ENCODE measurements at regions not wholly inside any gene's neighbourhood (a gene's known extent, or its start where the extent isn't known, plus 50 kb on each side); places are given as distances from the start of the nearest gene placed in this dataset.

DNA sequence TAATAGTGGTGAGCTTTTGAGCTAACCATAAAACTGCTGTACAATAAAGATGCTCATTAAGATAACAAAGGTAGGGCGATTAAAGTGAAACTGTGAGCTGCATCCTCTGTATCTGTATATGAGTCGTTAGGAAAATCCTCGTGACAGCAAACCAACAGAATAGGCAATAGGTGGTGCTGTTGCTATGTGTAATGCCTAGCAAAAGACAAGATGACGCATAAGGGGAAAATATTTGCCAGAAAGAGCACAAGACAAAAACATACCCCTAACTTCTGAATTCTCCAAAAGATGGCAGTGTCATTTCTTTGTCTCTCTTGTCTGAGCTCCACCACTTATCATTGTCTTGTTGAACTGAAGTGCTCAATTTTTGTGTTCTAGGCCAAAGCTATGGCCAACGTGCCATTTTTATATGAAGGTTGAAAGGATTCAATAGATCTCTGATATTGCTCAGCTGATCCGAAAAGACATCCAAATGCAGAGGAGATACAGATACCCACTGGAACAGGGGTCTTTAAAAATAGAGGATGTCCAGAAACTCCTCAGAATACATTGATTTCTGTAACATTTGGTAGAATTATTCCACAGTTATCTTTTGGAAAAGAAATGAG, 56.3 kb upstream of the ANKEF1 start (continued):
- no peak for TF ChIP-seq ZNF668 (CRISPR knock-in tag; IDR thresholded peaks at IDR 0.05)
- TF ChIP-seq, protein P1, sequence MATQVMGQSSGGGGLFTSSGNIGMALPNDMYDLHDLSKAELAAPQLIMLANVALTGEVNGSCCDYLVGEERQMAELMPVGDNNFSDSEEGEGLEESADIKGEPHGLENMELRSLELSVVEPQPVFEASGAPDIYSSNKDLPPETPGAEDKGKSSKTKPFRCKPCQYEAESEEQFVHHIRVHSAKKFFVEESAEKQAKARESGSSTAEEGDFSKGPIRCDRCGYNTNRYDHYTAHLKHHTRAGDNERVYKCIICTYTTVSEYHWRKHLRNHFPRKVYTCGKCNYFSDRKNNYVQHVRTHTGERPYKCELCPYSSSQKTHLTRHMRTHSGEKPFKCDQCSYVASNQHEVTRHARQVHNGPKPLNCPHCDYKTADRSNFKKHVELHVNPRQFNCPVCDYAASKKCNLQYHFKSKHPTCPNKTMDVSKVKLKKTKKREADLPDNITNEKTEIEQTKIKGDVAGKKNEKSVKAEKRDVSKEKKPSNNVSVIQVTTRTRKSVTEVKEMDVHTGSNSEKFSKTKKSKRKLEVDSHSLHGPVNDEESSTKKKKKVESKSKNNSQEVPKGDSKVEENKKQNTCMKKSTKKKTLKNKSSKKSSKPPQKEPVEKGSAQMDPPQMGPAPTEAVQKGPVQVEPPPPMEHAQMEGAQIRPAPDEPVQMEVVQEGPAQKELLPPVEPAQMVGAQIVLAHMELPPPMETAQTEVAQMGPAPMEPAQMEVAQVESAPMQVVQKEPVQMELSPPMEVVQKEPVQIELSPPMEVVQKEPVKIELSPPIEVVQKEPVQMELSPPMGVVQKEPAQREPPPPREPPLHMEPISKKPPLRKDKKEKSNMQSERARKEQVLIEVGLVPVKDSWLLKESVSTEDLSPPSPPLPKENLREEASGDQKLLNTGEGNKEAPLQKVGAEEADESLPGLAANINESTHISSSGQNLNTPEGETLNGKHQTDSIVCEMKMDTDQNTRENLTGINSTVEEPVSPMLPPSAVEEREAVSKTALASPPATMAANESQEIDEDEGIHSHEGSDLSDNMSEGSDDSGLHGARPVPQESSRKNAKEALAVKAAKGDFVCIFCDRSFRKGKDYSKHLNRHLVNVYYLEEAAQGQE (IDR thresholded peaks at IDR 0.05; ENCODE audit: borderline replicate concordance), result peak; percentile 73
- TF ChIP-seq, protein P1 (CRISPR knock-in tag; IDR thresholded peaks at IDR 0.05; ENCODE audit: low read depth), result no peak
- TF ChIP-seq, protein P2, sequence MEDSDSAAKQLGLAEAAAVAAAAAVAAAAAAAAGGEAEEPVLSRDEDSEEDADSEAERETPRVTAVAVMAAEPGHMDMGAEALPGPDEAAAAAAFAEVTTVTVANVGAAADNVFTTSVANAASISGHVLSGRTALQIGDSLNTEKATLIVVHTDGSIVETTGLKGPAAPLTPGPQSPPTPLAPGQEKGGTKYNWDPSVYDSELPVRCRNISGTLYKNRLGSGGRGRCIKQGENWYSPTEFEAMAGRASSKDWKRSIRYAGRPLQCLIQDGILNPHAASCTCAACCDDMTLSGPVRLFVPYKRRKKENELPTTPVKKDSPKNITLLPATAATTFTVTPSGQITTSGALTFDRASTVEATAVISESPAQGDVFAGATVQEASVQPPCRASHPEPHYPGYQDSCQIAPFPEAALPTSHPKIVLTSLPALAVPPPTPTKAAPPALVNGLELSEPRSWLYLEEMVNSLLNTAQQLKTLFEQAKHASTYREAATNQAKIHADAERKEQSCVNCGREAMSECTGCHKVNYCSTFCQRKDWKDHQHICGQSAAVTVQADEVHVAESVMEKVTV (CRISPR knock-in tag; IDR thresholded peaks at IDR 0.05), result peak; percentile 45; the same call in 1 of the 2 replicates
- no peak for TF ChIP-seq MIER1 (IDR thresholded peaks at IDR 0.05; ENCODE audit: low read depth)
- no peak for TF ChIP-seq CBX2 (IDR thresholded peaks at IDR 0.05; ENCODE audit: insufficient read depth, low read length, poor library complexity, severe bottlenecking)
- TF ChIP-seq, protein P3, sequence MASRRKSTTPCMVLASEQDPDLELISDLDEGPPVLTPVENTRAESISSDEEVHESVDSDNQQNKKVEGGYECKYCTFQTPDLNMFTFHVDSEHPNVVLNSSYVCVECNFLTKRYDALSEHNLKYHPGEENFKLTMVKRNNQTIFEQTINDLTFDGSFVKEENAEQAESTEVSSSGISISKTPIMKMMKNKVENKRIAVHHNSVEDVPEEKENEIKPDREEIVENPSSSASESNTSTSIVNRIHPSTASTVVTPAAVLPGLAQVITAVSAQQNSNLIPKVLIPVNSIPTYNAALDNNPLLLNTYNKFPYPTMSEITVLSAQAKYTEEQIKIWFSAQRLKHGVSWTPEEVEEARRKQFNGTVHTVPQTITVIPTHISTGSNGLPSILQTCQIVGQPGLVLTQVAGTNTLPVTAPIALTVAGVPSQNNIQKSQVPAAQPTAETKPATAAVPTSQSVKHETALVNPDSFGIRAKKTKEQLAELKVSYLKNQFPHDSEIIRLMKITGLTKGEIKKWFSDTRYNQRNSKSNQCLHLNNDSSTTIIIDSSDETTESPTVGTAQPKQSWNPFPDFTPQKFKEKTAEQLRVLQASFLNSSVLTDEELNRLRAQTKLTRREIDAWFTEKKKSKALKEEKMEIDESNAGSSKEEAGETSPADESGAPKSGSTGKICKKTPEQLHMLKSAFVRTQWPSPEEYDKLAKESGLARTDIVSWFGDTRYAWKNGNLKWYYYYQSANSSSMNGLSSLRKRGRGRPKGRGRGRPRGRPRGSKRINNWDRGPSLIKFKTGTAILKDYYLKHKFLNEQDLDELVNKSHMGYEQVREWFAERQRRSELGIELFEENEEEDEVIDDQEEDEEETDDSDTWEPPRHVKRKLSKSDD (conservative IDR thresholded peaks at IDR 0.05; ENCODE audit: low read length), result no peak
- peak; percentile 75 to 89 for TF ChIP-seq RAD21 (CRISPR knock-in tag; conservative IDR thresholded peaks at IDR 0.05 in 1 of 2, IDR thresholded peaks at IDR 0.05 in 1 of 2)
- TF ChIP-seq FOSL1 (tag; conservative IDR thresholded peaks at IDR 0.05), result peak; percentile 47; the same call in 1 of the 2 replicates
- no peak for TF ChIP-seq CSDE1 (IDR thresholded peaks at IDR 0.05)
- no peak for TF ChIP-seq POLR2AphosphoS5 (IDR thresholded peaks at IDR 0.05; ENCODE audit: control insufficient read depth, insufficient read depth, low read depth, low read length)
- TF ChIP-seq ZC3H4 (CRISPR knock-in tag; IDR thresholded peaks at IDR 0.05; ENCODE audit: borderline replicate concordance), result no peak
- TF ChIP-seq SMC3 (conservative IDR thresholded peaks at IDR 0.05; ENCODE audit: insufficient read depth, low read depth, low read length), result peak; percentile 25; the same call in 1 of the 2 replicates
- TF ChIP-seq SOX6 (IDR thresholded peaks at IDR 0.05), result no peak
- no peak for TF ChIP-seq ZNF384 (IDR thresholded peaks at IDR 0.05; ENCODE audit: low read depth, low read length)
